ENCODE measurements at regions not wholly inside any gene's neighbourhood (a gene's known extent, or its start where the extent isn't known, plus 50 kb on each side); places are given as distances from the start of the nearest gene placed in this dataset.

DNA sequence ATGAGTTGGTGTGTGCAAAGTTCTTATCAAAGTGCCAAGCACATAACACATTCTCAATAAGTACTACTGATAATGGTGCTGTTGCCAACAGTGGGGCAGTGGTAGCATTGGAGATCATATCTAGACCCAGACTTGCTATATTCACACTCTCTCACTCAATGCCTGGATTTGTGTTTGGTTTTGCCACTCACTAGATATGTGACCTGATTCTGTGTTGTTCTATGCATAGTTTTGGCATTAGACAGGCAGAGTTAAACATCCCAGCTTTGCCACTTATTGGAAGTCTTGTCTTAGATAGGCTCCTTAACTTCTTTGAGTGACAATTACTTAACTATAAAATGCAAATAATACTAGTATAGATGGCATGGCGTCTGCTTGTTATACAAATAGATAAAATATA lies 642.6 kb upstream of the CCDC179 start:
- 86% methylated on average over 1 of the region's 1 CpG for WGBS
- no peaks in the 10 kb centered on the region for H3K4me1 ChIP-seq
- no peaks in the 10 kb centered on the region for H3K9me3 ChIP-seq
- DNase-seq (ENCODE audit: low spot score in 2 of 2) = no peak
- TF ChIP-seq EP300 (IDR thresholded peaks at IDR 0.05) (no peak), POLR2AphosphoS5 (IDR thresholded peaks at IDR 0.05) (no peak), POLR2A (IDR thresholded peaks at IDR 0.05) (no peak)
- TF ChIP-seq, protein P1, sequence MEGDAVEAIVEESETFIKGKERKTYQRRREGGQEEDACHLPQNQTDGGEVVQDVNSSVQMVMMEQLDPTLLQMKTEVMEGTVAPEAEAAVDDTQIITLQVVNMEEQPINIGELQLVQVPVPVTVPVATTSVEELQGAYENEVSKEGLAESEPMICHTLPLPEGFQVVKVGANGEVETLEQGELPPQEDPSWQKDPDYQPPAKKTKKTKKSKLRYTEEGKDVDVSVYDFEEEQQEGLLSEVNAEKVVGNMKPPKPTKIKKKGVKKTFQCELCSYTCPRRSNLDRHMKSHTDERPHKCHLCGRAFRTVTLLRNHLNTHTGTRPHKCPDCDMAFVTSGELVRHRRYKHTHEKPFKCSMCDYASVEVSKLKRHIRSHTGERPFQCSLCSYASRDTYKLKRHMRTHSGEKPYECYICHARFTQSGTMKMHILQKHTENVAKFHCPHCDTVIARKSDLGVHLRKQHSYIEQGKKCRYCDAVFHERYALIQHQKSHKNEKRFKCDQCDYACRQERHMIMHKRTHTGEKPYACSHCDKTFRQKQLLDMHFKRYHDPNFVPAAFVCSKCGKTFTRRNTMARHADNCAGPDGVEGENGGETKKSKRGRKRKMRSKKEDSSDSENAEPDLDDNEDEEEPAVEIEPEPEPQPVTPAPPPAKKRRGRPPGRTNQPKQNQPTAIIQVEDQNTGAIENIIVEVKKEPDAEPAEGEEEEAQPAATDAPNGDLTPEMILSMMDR (IDR thresholded peaks at IDR 0.05) = no peak
- no peak overlapping the region for H3K27ac ChIP-seq
- H3K36me3 ChIP-seq = no peaks in the 10 kb centered on the region
- no peaks in the 10 kb centered on the region for H3K27me3 ChIP-seq
- H3K4me3 ChIP-seq = no peak overlapping the region

DNA sequence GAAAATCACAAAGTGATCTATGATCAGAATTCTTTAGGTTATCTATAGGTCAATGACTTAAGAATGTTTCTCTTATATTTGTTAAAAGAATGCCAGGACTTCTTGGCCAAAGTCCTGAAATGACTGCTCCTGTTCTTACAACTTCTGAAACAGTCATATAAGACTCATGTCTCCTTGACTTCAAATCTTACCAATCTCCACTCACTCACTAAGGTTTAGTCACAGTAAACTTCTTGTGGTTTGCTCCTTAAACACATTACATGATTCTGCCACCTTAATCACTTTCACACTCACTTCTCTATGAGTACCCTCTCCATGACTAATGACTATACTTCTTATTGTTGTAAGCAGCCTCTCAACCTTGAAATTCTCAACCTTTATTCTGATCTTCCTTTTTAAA lies 648.7 kb upstream of the CCDC179 start:
- no peaks in the 10 kb centered on the region for H3K4me1 ChIP-seq
- no peak overlapping the region for H3K4me3 ChIP-seq
- DNase-seq (ENCODE audit: low spot score in 2 of 2) = no peak
- TF ChIP-seq POLR2A (IDR thresholded peaks at IDR 0.05) (no peak), POLR2AphosphoS5 (IDR thresholded peaks at IDR 0.05) (no peak), EP300 (IDR thresholded peaks at IDR 0.05) (no peak)
- TF ChIP-seq, protein P1 (IDR thresholded peaks at IDR 0.05) = no peak
- no peaks in the 10 kb centered on the region for H3K36me3 ChIP-seq
- H3K27ac ChIP-seq = no peak overlapping the region
- H3K27me3 ChIP-seq = no peaks in the 10 kb centered on the region
- H3K9me3 ChIP-seq = no peaks in the 10 kb centered on the region

DNA sequence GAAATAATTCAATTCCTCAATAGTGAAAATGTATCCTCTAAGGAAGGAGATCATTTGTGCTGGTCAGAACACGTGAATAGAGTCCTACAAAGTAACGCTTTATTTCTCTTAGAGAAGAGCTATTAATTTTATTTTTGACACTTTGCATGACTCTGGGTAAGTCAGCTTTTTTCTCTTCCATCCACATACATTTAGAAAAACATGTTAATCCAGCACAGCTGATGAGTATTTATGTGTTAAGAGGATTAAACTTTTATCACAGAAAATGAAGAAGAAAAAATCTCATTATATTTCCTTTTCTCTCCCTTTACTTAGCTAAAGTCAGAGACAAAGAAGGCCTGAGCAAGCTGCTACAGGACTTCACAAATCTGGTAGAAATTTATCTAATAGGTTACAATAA lies 649.5 kb upstream of the CCDC179 start:
- no peak overlapping the region for H3K4me3 ChIP-seq
- TF ChIP-seq, protein P1 (IDR thresholded peaks at IDR 0.05) = no peak
- TF ChIP-seq POLR2AphosphoS5 (IDR thresholded peaks at IDR 0.05) (no peak), POLR2A (IDR thresholded peaks at IDR 0.05) (no peak), EP300 (IDR thresholded peaks at IDR 0.05) (no peak)
- 45% methylated on average over 2 of the region's 2 CpGs for WGBS
- no peaks in the 10 kb centered on the region for H3K9me3 ChIP-seq
- no peaks in the 10 kb centered on the region for H3K4me1 ChIP-seq
- H3K27me3 ChIP-seq = no peaks in the 10 kb centered on the region
- H3K27ac ChIP-seq = no peak overlapping the region
- DNase-seq (ENCODE audit: low spot score in 2 of 2) = no peak
- H3K36me3 ChIP-seq = no peaks in the 10 kb centered on the region

DNA sequence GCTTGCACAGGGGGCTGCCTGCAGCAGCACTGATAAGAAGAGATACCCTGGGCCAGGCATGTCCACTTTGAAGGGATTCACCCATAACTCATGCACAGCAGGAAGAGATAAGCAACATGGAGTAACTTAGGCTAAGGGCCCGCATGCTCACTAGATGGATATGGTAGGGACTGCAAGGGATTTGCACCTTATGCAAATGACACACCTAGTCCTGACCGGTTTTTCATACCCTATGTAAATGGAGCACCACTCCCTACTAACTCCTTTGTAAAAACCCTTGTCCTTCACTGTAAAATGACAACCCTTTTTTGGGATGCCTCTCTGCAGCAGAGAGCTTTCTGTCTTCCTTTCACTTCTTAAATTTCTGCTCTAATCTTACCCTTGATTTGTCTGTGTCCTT lies 658.9 kb upstream of the CCDC179 start:
- H3K9me3 ChIP-seq = no peaks in the 10 kb centered on the region
- H3K27ac ChIP-seq = no peak overlapping the region
- no peaks in the 10 kb centered on the region for H3K4me1 ChIP-seq
- no peaks in the 10 kb centered on the region for H3K36me3 ChIP-seq
- no peak for TF ChIP-seq EP300 (IDR thresholded peaks at IDR 0.05)
- TF ChIP-seq POLR2A (IDR thresholded peaks at IDR 0.05) = no peak
- TF ChIP-seq, protein P1 (IDR thresholded peaks at IDR 0.05) = no peak
- no peak for TF ChIP-seq POLR2AphosphoS5 (IDR thresholded peaks at IDR 0.05)
- no peak for DNase-seq (ENCODE audit: low spot score in 2 of 2)
- H3K4me3 ChIP-seq = no peak overlapping the region
- 64% methylated on average over 2 of the region's 2 CpGs for WGBS
- no peaks in the 10 kb centered on the region for H3K27me3 ChIP-seq

GRCh38 chr11:23520226-23520960 lies 660.1 kb upstream of the CCDC179 start:
- H3K36me3 ChIP-seq = no peaks in the 10 kb centered on the region
- H3K9me3 ChIP-seq = no peaks in the 10 kb centered on the region
- no peak for TF ChIP-seq POLR2A (IDR thresholded peaks at IDR 0.05)
- TF ChIP-seq, protein P1 (IDR thresholded peaks at IDR 0.05) = no peak
- no peak for TF ChIP-seq EP300 (IDR thresholded peaks at IDR 0.05)
- no peak for TF ChIP-seq POLR2AphosphoS5 (IDR thresholded peaks at IDR 0.05)
- H3K4me3 ChIP-seq = no peak overlapping the region
- no peak for DNase-seq (ENCODE audit: low spot score in 2 of 2)
- H3K27me3 ChIP-seq = no peaks in the 10 kb centered on the region
- no peaks in the 10 kb centered on the region for H3K4me1 ChIP-seq
- H3K27ac ChIP-seq = no peak overlapping the region
- 85% methylated on average over 6 of the region's 11 CpGs for WGBS

Measured in suprapubic skin (tissue), 4 donors.